ENCODE measurements at regions not wholly inside any gene's neighbourhood (a gene's known extent, or its start where the extent isn't known, plus 50 kb on each side); places are given as distances from the start of the nearest gene placed in this dataset.

GRCh38 chr11:70640408-70640807 lies 242.1 kb downstream of the CTTN start:
- 40 to 100% (median 73%) methylated on average over 1 of the region's 8 CpGs; no CpG with 5 or more reads in 6 of the 10 experiments for WGBS, 10 experiments
- in situ Hi-C loops (cut with MboI; ENCODE audit: low pct_unique_long_range_greater_than_20kb in 2 of 9, low sequenced_read_pairs in 9 of 9, unreplicated experiment in 9 of 9): no loop called here
- Histone ChIP-seq H3K4me1 (replicated peaks in 1 of 2) (peaks cover 44 to 46% of the 10 kb centered on the region in 2 donors), H3K4me3 (no peak overlapping the region), H3K27ac (no peak overlapping the region)
- no peak for ATAC-seq (replicated peaks in 6 of 8)

- WGBS, 10 experiments: 23 to 39% (median 25%) methylated on average over 4 to 11 of the region's 12 CpGs; no CpG with 5 or more reads in 6 of the 10 experiments
- H3K4me1 ChIP-seq (replicated peaks in 1 of 2): peaks cover 48 to 56% of the 10 kb centered on the region in 2 donors
- peak in 5 of 8 experiments; percentile 84 to 92 (median 87) for ATAC-seq (replicated peaks in 6 of 8)
Measured at GRCh38 chr11:70641369-70641768, 243.0 kb downstream of the CTTN start.

GRCh38 chr11:70642266-70642665 lies 243.9 kb downstream of the CTTN start:
- Histone ChIP-seq H3K4me3 (no peak overlapping the region), H3K27ac (no peak overlapping the region), H3K4me1 (replicated peaks in 1 of 2) (peaks cover 48 to 56% of the 10 kb centered on the region in 2 donors)
- in situ Hi-C loops (cut with MboI; ENCODE audit: low pct_unique_long_range_greater_than_20kb in 2 of 9, low sequenced_read_pairs in 9 of 9, unreplicated experiment in 9 of 9): no loop called here
- 17 to 100% (median 58%) methylated on average over 1 to 11 of the region's 14 CpGs; no CpG with 5 or more reads in 3 of the 10 experiments for WGBS, 10 experiments
- ATAC-seq (replicated peaks in 6 of 8): peak in 3 of 8 experiments; percentile 19 to 25 (median 24)

More at GRCh38 chr11:70641369-70641768, 243.0 kb downstream of the CTTN start:
- H3K27ac ChIP-seq: peak overlapping the region in 1 of 2 donors; percentile 62
- no peak overlapping the region for H3K4me3 ChIP-seq
- in situ Hi-C loops (cut with MboI; ENCODE audit: low pct_unique_long_range_greater_than_20kb in 2 of 9, low sequenced_read_pairs in 9 of 9, unreplicated experiment in 9 of 9): no loop called here

- H3K27ac ChIP-seq: no peak overlapping the region
Measured at GRCh38 chr11:70643642-70644041, 245.3 kb downstream of the CTTN start.

GRCh38 chr11:70644343-70645060 lies 246.2 kb downstream of the CTTN start:
- ATAC-seq (replicated peaks in 6 of 8): no peak
- no peak overlapping the region for H3K4me3 ChIP-seq
- in situ Hi-C loops (cut with MboI; ENCODE audit: low pct_unique_long_range_greater_than_20kb in 2 of 9, low sequenced_read_pairs in 9 of 9, unreplicated experiment in 9 of 9): no loop called here
- H3K4me1 ChIP-seq (replicated peaks in 1 of 2): peaks cover 40 to 52% of the 10 kb centered on the region in 2 donors
- H3K27ac ChIP-seq: no peak overlapping the region
- 26 to 100% (median 78%) methylated on average over 1 to 10 of the region's 15 CpGs; no CpG with 5 or more reads in 2 of the 10 experiments for WGBS, 10 experiments

More at GRCh38 chr11:70643642-70644041, 245.3 kb downstream of the CTTN start:
- in situ Hi-C loops (cut with MboI; ENCODE audit: low pct_unique_long_range_greater_than_20kb in 2 of 9, low sequenced_read_pairs in 9 of 9, unreplicated experiment in 9 of 9): no loop called here
- H3K4me3 ChIP-seq: no peak overlapping the region
- H3K4me1 ChIP-seq (replicated peaks in 1 of 2): peaks cover 43 to 52% of the 10 kb centered on the region in 2 donors
- no peak for ATAC-seq (replicated peaks in 6 of 8)
- WGBS, 10 experiments: 0 to 100% (median 60%) methylated on average over 1 to 5 of the region's 9 CpGs; no CpG with 5 or more reads in 3 of the 10 experiments

GRCh38 chr11:70645537-70645936 lies 247.2 kb downstream of the CTTN start:
- WGBS, 10 experiments: 46 to 92% (median 56%) methylated on average over 2 to 6 of the region's 9 CpGs; no CpG with 5 or more reads in 5 of the 10 experiments
- no peak overlapping the region for H3K4me3 ChIP-seq
- in situ Hi-C loops (cut with MboI; ENCODE audit: low pct_unique_long_range_greater_than_20kb in 2 of 9, low sequenced_read_pairs in 9 of 9, unreplicated experiment in 9 of 9): no loop called here
- no peak overlapping the region for H3K27ac ChIP-seq
- peaks cover 40 to 52% of the 10 kb centered on the region in 2 donors for H3K4me1 ChIP-seq (replicated peaks in 1 of 2)
- no peak for ATAC-seq (replicated peaks in 6 of 8)

- WGBS, 10 experiments: 0 to 100% (median 69%) methylated on average over 1 to 6 of the region's 6 CpGs
- in situ Hi-C loops (cut with MboI; ENCODE audit: low pct_unique_long_range_greater_than_20kb in 2 of 9, low sequenced_read_pairs in 9 of 9, unreplicated experiment in 9 of 9): no loop called here
- Histone ChIP-seq H3K4me1 (replicated peaks in 1 of 2) (peaks cover 36 to 48% of the 10 kb centered on the region in 2 donors), H3K4me3 (no peak overlapping the region), H3K27ac (no peak overlapping the region)
- ATAC-seq (replicated peaks in 6 of 8): no peak
Measured at GRCh38 chr11:70646272-70647049, 248.1 kb downstream of the CTTN start.

GRCh38 chr11:70647188-70648166 lies 249.1 kb downstream of the CTTN start:
- no peak overlapping the region for H3K27ac ChIP-seq
- no peak overlapping the region for H3K4me3 ChIP-seq
- in situ Hi-C loops (cut with MboI; ENCODE audit: low pct_unique_long_range_greater_than_20kb in 2 of 9, low sequenced_read_pairs in 9 of 9, unreplicated experiment in 9 of 9): no loop called here
- ATAC-seq (replicated peaks in 6 of 8): no peak
- H3K4me1 ChIP-seq (replicated peaks in 1 of 2): peaks cover 25 to 38% of the 10 kb centered on the region in 2 donors
- WGBS, 10 experiments: 13 to 53% (median 35%) methylated on average over 1 to 20 of the region's 21 CpGs

GRCh38 chr11:70650075-70650909 lies 252.0 kb downstream of the CTTN start:
- 0 to 72% (median 35%) methylated on average over 1 to 3 of the region's 4 CpGs; no CpG with 5 or more reads in 2 of the 10 experiments for WGBS, 10 experiments
- Histone ChIP-seq H3K27ac (no peak overlapping the region), H3K4me3 (no peak overlapping the region), H3K4me1 (replicated peaks in 1 of 2) (peaks cover 17 to 18% of the 10 kb centered on the region in 2 donors)
- peak; percentile 72 to 97 (median 94) for ATAC-seq (replicated peaks in 6 of 8)
- in situ Hi-C loops (cut with MboI; ENCODE audit: low pct_unique_long_range_greater_than_20kb in 2 of 9, low sequenced_read_pairs in 9 of 9, unreplicated experiment in 9 of 9): no loop called here

GRCh38 chr11:70651031-70651430 lies 252.7 kb downstream of the CTTN start:
- 0 to 94% (median 39%) methylated on average over 2 to 7 of the region's 7 CpGs; no CpG with 5 or more reads in 4 of the 10 experiments for WGBS, 10 experiments
- peaks cover 16 to 21% of the 10 kb centered on the region in 2 donors for H3K4me1 ChIP-seq (replicated peaks in 1 of 2)
- H3K27ac ChIP-seq: no peak overlapping the region
- no peak for ATAC-seq (replicated peaks in 6 of 8)
- no peak overlapping the region for H3K4me3 ChIP-seq
- in situ Hi-C loops (cut with MboI; ENCODE audit: low pct_unique_long_range_greater_than_20kb in 2 of 9, low sequenced_read_pairs in 9 of 9, unreplicated experiment in 9 of 9): no loop called here

GRCh38 chr11:70654016-70654415 lies 255.7 kb downstream of the CTTN start:
- Histone ChIP-seq H3K4me1 (replicated peaks in 1 of 2) (peaks cover 42 to 51% of the 10 kb centered on the region in 2 donors), H3K4me3 (no peak overlapping the region), H3K27ac (no peak overlapping the region)
- 34 to 91% (median 56%) methylated on average over 3 to 8 of the region's 8 CpGs; no CpG with 5 or more reads in 2 of the 10 experiments for WGBS, 10 experiments
- ATAC-seq (replicated peaks in 6 of 8): no peak
- in situ Hi-C loops (cut with MboI; ENCODE audit: low pct_unique_long_range_greater_than_20kb in 2 of 9, low sequenced_read_pairs in 9 of 9, unreplicated experiment in 9 of 9): no loop called here
